Occipital lobe (tissue), 1 donor: ENCODE measurements at regions not wholly inside any gene's neighbourhood (a gene's known extent, or its start where the extent isn't known, plus 50 kb on each side); places are given as distances from the start of the nearest gene placed in this dataset.

Source experiments
- DNase-seq: peaks from one replicate; lab custom pipeline; 2025; lab: John Stamatoyannopoulos, UW

- DNase-seq: no peak
Observed at GRCh38 chr2:106041150-106041549, 153.0 kb downstream of the UXS1 start.

GRCh38 chr2:106039634-106040315, 154.3 kb downstream of the UXS1 start:
- no peak for DNase-seq

- DNase-seq: no peak
Observed at GRCh38 chr2:106038601-106039375, 155.3 kb downstream of the UXS1 start.

DNA sequence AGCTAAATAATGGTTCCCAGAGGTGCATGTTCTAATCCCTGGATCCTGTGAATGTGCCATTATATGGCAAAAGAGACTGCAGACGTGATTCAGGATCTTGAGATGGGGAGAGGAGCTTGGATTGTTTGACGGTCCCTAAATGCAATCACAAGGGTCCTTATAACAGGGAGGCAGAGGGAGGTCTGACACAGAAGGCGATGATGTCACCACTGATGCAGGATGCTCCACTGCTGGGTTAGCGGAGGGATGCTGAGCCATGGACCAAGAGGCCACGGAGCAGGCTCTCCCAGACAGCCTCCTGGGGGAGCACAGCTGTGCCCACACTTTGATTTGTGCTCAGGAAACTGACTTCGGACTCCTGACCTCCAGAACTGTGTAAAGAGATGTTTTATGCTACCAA, 156.2 kb downstream of the UXS1 start:
- no peak for DNase-seq

- DNase-seq: no peak
Observed at GRCh38 chr2:106037262-106037661, 156.8 kb downstream of the UXS1 start.

- no peak for DNase-seq
Observed at GRCh38 chr2:106034325-106034724, 159.8 kb downstream of the UXS1 start.

DNA sequence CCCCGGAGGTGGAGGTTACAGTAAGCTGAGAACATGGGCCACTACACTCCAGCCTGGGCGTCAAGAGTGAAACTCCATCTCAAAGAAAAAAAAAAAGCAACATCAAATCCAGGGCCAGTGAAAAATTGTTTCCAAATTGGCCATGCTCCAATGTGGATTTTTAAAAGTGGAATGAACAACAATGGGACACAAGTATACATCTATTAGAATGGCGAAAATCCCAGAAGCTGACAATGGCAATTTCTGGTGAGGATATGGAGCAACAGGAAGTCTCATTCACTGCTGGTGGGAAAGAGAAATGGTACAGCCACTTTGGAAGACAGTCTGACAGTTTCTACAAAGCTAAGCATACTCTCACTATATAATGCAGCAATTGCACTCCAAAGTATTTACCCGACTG, 161.4 kb downstream of the UXS1 start:
- DNase-seq: no peak

DNA sequence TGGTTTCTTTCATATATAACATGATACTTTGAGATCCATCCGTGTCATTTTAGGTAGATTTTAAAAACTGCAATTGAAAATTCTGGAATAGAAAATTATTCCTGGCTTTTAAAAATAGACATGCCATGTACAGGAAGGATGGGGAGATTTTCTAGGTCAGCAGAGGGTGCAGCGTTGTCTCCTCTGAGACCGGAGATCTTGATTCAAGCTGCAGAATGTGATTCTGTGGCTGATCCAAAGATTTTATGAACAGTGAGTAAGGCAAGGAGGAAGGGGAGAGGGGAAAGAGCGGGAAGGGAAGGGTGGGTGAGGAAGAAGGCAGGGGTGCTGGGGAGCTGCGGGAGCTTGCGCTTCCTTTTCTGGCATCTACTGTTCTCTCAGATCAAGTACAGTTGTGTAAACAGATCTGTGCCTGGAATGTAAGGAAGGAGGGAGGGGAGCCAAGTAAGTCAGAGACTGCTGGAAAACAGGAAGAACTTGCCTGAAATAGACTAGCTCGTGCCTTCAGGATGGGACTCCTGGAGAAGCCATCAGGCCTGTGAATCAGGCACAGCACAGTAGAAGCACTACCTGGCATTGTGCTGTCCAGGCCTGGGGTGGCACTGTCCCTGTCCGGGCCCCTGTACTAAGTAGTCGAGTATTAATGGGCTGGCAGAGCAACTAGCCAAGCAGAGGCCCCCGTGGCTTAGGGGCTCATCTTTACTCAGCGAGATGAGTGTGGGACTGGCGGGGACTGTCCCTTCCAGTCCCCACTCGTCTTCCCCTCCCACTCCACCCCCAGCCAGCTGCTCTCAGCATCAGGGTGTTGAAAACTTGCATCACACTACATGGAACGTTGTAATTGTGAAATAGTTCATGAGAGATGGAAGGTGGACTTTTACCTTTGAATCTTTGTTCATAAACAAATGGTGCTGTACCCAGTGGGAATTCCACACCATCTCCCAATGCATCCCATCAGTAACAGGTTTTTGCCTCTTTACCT, 163.5 kb downstream of the UXS1 start:
- DNase-seq: peak; percentile 75

DNA sequence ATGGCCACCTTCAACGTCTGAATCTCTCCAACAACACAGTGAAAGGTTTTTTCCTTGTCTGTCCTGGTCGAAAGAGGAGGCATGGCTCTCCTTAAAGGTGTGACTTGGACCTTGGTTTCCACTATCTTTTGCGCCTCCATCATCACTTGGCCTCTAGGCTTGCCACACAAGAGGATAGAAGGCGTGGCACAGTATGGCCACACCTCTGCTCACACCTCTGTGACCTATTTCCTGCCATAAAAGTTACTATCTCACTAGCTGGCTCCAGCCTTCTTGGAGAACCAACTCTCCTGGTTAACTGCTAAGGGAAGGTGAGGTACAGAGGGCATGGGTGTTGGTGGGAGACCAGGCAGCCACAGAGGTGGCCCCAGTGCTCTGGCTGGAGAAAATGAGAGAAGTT, 165.9 kb downstream of the UXS1 start:
- no peak for DNase-seq

- no peak for DNase-seq
Observed at GRCh38 chr2:106026271-106027190, 167.6 kb downstream of the UXS1 start.

- DNase-seq: no peak
Observed at GRCh38 chr2:106025796-106026195, 168.3 kb downstream of the UXS1 start.

GRCh38 chr2:106021662-106022028, 172.5 kb downstream of the UXS1 start:
- DNase-seq: no peak

GRCh38 chr2:106020821-106021661, 173.1 kb downstream of the UXS1 start:
- DNase-seq: no peak

DNA sequence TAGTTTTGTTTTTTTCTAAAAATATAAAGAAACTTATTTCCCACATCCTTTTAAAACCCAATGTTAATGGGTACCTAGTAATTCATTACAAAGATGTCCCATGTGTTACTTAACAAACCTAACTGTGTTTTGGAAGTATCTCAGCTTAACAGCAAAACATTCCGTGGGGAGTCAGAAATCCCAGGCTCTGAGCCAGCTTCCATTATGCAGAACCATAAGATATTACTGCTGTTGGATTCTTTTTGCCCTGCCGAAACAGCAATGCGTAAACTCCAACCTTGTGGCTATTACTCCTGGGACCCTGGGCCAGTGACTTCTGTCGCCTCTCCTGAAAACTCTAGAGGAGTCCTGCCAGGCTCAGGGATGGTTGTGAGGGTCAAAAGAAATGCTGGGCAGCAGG, 174.1 kb downstream of the UXS1 start:
- DNase-seq: no peak

GRCh38 chr2:106018141-106018540, 176.0 kb downstream of the UXS1 start:
- no peak for DNase-seq

- no peak for DNase-seq
Observed at GRCh38 chr2:106012591-106013347, 181.3 kb downstream of the UXS1 start.

DNA sequence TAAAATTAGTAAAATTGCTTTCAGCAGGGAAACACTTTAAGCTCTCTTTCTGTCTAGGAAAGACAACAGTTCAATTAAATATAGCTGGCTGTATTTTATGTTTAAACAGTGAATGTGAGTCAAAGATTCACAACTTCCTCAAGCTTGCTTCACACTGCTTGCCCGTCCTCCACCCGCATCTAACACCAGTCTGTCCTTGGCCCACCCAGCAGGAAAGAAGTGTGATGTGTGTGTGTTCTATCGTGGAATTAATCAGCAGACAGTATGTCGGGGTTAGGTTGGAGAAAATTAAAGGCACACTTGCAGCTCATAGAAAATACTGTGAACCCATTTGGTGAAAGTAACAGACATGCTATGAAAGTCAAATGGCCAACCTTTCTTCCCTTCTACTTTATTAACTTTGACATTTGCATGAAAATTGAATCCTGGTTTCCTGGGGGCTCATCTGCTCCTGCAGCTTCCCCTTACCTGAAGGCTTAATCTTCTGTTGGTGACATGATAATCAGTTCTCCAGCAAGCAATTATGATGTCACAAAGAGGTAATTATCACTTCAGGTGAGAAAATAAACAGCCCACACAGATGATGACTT, 182.0 kb downstream of the UXS1 start:
- DNase-seq: no peak

GRCh38 chr2:106011380-106011779, 182.7 kb downstream of the UXS1 start:
- no peak for DNase-seq

DNA sequence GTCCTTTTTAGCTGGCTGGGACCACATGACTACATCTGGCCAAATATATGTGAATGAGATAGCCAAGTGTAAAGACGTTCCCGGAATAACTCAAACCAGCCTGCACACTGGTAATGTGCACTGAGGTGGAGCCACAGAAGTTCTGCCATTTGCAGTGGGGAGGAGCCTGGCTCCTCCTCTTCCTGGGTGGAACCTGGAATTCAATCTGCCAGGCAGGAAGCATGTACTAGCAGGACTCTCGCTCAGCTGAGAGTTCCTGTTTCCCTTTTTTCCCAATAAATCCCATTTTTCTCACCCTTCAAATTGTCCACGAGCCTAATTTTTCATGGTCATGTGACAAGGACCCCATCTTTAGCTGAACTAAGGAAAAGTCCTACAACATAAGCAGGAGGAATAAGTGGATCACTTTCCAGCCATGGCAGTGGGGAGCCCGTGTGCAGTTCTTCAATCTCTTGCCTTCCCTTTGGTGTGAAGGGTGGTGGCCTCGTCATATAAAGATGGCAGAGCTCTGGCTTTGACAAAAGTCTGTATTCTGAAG, 183.2 kb downstream of the UXS1 start:
- no peak for DNase-seq
